ENCODE measurements at regions not wholly inside any gene's neighbourhood (a gene's known extent, or its start where the extent isn't known, plus 50 kb on each side); places are given as distances from the start of the nearest gene placed in this dataset.

GRCh38 chr4:92111493-92111892, 192.3 kb upstream of the GRID2 start:
- no peaks in the 10 kb centered on the region for H3K9me1 ChIP-seq (ENCODE audit: control insufficient read depth, extremely low read depth, insufficient read depth, low read length)
- H3K79me2 ChIP-seq (ENCODE audit: control insufficient read depth, insufficient read depth, low read length), result no peaks in the 10 kb centered on the region
- no peak overlapping the region for H2AFZ ChIP-seq (ENCODE audit: control insufficient read depth, low read length)
- TF ChIP-seq, protein P1, sequence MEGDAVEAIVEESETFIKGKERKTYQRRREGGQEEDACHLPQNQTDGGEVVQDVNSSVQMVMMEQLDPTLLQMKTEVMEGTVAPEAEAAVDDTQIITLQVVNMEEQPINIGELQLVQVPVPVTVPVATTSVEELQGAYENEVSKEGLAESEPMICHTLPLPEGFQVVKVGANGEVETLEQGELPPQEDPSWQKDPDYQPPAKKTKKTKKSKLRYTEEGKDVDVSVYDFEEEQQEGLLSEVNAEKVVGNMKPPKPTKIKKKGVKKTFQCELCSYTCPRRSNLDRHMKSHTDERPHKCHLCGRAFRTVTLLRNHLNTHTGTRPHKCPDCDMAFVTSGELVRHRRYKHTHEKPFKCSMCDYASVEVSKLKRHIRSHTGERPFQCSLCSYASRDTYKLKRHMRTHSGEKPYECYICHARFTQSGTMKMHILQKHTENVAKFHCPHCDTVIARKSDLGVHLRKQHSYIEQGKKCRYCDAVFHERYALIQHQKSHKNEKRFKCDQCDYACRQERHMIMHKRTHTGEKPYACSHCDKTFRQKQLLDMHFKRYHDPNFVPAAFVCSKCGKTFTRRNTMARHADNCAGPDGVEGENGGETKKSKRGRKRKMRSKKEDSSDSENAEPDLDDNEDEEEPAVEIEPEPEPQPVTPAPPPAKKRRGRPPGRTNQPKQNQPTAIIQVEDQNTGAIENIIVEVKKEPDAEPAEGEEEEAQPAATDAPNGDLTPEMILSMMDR (optimal IDR thresholded peaks at IDR 0.05 in 1 of 3, IDR thresholded peaks at IDR 0.05 in 1 of 3, conservative IDR thresholded peaks at IDR 0.05 in 1 of 3; ENCODE audit: extremely low read depth in 1 of 3, insufficient read depth in 2 of 3, low read length in 3 of 3), result no peak
- no peak for TF ChIP-seq EZH2 (IDR thresholded peaks at IDR 0.05; ENCODE audit: low read length)
- no peaks in the 10 kb centered on the region for H4K20me1 ChIP-seq (ENCODE audit: control insufficient read depth, extremely low read depth, insufficient read depth, low read length)
- H3K27me3 ChIP-seq (ENCODE audit: control insufficient read depth, extremely low read depth, insufficient read depth, low read length), result no peaks in the 10 kb centered on the region
- FAIRE-seq, result no peak
- no peak overlapping the region for H3K27ac ChIP-seq (ENCODE audit: control insufficient read depth, insufficient read depth, low read length)
- no peak overlapping the region for H3K9ac ChIP-seq (ENCODE audit: control insufficient read depth, extremely low read depth, insufficient read depth, low read length)
- H3K4me1 ChIP-seq (ENCODE audit: control insufficient read depth, extremely low read depth, insufficient read depth, low read length), result no peaks in the 10 kb centered on the region
- no peak overlapping the region for H3K4me3 ChIP-seq (ENCODE audit: control insufficient read depth in 2 of 3, extremely low read depth in 1 of 3, insufficient read depth in 2 of 3, low read depth in 1 of 3, low read length in 3 of 3)
- DNase-seq (ENCODE audit: low read depth, low spot score), result no peak
- no peaks in the 10 kb centered on the region for H3K36me3 ChIP-seq (ENCODE audit: control insufficient read depth in 2 of 2, extremely low read depth in 1 of 2, insufficient read depth in 2 of 2, low read length in 2 of 2)
- no peaks in the 10 kb centered on the region for H3K9me3 ChIP-seq (ENCODE audit: control insufficient read depth, low read depth, low read length)
- dilution Hi-C loops (cut with MboI; ENCODE audit: extremely low pct_ligation_motif_present, low sequenced_read_pairs), result no loop called here
- H3K4me2 ChIP-seq (ENCODE audit: control insufficient read depth, extremely low read depth, insufficient read depth, low read depth, low read length), result no peak overlapping the region

GRCh38 chr4:92112805-92113204, 191.0 kb upstream of the GRID2 start:
- dilution Hi-C loops (cut with MboI; ENCODE audit: extremely low pct_ligation_motif_present, low sequenced_read_pairs), result no loop called here
- Histone ChIP-seq H3K36me3 (ENCODE audit: control insufficient read depth in 2 of 2, extremely low read depth in 1 of 2, insufficient read depth in 2 of 2, low read length in 2 of 2) (no peaks in the 10 kb centered on the region), H3K9me1 (ENCODE audit: control insufficient read depth, extremely low read depth, insufficient read depth, low read length) (no peaks in the 10 kb centered on the region), H3K9me3 (ENCODE audit: control insufficient read depth, low read depth, low read length) (no peaks in the 10 kb centered on the region), H4K20me1 (ENCODE audit: control insufficient read depth, extremely low read depth, insufficient read depth, low read length) (no peaks in the 10 kb centered on the region), H3K4me2 (ENCODE audit: control insufficient read depth, extremely low read depth, insufficient read depth, low read depth, low read length) (no peak overlapping the region), H3K4me3 (ENCODE audit: control insufficient read depth in 2 of 3, extremely low read depth in 1 of 3, insufficient read depth in 2 of 3, low read depth in 1 of 3, low read length in 3 of 3) (no peak overlapping the region), H3K4me1 (ENCODE audit: control insufficient read depth, extremely low read depth, insufficient read depth, low read length) (no peaks in the 10 kb centered on the region), H2AFZ (ENCODE audit: control insufficient read depth, low read length) (no peak overlapping the region), H3K9ac (ENCODE audit: control insufficient read depth, extremely low read depth, insufficient read depth, low read length) (no peak overlapping the region), H3K27me3 (ENCODE audit: control insufficient read depth, extremely low read depth, insufficient read depth, low read length) (no peaks in the 10 kb centered on the region), H3K27ac (ENCODE audit: control insufficient read depth, insufficient read depth, low read length) (no peak overlapping the region), H3K79me2 (ENCODE audit: control insufficient read depth, insufficient read depth, low read length) (no peaks in the 10 kb centered on the region)
- TF ChIP-seq, protein P1 (optimal IDR thresholded peaks at IDR 0.05 in 1 of 3, IDR thresholded peaks at IDR 0.05 in 1 of 3, conservative IDR thresholded peaks at IDR 0.05 in 1 of 3; ENCODE audit: extremely low read depth in 1 of 3, insufficient read depth in 2 of 3, low read length in 3 of 3), result no peak
- TF ChIP-seq EZH2 (IDR thresholded peaks at IDR 0.05; ENCODE audit: low read length), result no peak
- FAIRE-seq, result no peak
- DNase-seq (ENCODE audit: low read depth, low spot score), result no peak
